Activated CD4-positive, alpha-beta T cell treated with anti-CD3 and anti-CD28 coated beads, Interleukin-2, amount 50 U/mL, for 16 hours (primary cell): ENCODE measurements at regions not wholly inside any gene's neighbourhood (a gene's known extent, or its start where the extent isn't known, plus 50 kb on each side); places are given as distances from the start of the nearest gene placed in this dataset.

Source experiments
- DNase-seq: peaks from one replicate; pipeline ENCODE4 v3.0.0-alpha.2; 2020

- no peak for DNase-seq
Observed at GRCh38 chr17:71966459-71967313, 154.1 kb upstream of the SOX9 start.

- no peak for DNase-seq
Observed at GRCh38 chr17:71969500-71969899, 151.3 kb upstream of the SOX9 start.

DNA sequence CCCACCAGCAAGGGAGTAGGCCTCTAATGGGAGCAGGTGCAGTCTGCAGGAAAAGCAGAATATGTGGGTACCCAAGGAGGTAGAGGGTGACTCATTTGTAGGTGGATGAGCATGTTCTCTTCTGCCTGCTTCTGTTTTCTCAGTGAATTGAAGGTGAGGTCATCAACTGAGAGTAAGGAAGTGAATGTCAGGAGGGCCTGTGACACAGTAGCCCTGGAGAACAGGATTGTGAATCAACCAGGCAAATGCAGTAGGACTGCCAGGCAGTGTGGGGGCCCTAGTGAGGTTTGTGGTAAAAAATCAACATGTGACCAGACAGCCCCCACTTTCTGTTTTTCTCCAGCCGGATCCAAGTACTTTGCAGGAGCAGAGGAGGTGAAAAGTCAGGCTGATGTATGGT is 150.5 kb upstream of the SOX9 start:
- DNase-seq = no peak

GRCh38 chr17:71974051-71974450 is 146.8 kb upstream of the SOX9 start:
- no peak for DNase-seq

GRCh38 chr17:71975331-71975801 is 145.5 kb upstream of the SOX9 start:
- no peak for DNase-seq

DNA sequence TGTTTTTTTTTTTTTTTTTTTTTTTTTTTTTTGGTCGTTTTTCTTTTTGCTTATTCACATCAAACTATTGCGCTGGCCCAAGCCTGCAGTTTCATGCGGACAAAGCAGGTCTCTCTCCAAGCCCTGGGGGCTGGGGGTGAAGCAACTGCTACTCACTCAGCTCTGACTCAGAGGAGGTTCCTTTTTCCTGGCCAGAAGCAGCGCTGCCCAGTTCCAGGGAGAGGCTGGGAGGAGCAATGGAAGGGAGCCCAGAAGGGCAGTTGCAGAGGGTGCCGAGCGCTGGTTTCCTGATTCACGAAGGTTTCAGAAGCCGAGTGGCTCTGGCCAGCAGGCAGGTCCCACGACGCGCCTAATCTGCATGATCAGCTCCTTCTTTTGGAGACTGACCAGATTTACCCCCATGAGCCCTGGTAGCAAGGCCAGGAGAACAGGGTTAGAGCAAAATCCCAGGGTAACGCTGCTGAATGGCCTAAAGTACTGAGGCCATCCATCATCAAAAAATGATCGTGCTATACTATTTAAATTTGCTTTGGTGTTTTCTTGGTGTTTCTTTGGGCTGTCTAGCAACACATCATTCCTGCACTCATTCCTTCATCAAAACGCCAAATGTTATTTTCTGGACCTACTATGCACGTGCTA is 144.7 kb upstream of the SOX9 start:
- DNase-seq = no peak

DNA sequence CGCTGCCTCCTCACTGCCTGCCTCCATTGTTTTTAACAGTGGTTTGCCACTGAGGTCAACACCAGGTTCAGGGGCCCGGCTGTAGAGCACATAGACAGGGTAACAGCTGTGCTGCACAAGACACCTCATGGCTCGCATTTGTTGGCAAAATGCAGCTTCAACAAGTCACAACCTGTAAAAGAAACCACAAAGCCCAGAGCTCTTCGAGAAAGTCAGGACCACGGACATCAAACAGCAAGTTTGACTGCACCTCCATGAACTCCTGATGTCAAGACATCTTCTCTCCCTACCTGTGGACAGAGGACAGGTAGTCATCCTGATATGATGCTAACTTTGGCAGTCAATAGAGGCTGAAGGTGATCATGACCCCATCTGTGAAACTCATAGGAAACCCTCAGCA is 142.4 kb upstream of the SOX9 start:
- DNase-seq = no peak

GRCh38 chr17:71980171-71980570 is 140.6 kb upstream of the SOX9 start:
- no peak for DNase-seq

- DNase-seq = no peak
Observed at GRCh38 chr17:71983828-71984227, 137.0 kb upstream of the SOX9 start.

DNA sequence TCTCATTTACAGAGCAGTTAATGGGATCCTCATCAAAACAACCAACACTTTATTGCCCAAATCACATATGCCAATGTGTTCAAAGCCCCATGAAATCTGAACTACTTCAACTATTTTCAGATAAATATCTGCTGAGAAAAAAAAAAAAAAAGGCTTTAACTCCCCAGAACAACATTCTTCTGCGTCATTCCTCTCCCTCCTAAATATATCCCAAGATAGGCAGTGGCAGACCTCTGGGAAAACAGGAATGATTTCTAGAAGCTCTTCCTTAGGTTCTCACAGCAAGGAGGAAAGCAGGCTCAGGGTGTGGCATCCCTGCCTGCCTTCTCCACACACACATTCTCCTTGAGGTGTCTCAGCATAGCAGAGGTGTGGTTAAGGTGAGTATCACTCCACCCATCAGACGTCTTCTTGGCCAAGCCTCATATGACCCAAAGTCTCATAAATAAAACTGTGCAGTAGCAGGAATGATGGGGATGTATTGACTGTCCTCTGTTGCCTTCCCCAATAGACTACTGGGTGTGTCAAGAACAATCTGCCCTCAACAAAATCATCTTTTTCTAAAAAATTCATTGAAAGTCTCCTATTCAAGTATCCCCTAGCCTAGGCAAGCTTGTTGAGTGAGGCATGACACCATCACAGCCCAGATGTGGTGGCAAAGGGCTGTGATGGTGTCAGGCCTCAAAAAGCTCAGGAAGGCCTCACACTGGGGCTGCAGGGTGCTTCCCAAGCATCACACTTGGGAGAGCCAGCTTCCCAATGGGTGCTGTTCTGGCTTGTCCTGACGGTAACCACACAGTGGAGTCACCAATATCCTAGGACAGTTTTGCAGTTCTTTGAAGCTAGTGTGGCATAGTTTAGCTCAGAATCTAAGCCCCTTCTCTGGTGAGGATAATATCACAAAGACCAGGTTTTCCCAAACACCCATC is 135.4 kb upstream of the SOX9 start:
- DNase-seq = no peak

GRCh38 chr17:71986886-71987285 is 133.9 kb upstream of the SOX9 start:
- no peak for DNase-seq

DNA sequence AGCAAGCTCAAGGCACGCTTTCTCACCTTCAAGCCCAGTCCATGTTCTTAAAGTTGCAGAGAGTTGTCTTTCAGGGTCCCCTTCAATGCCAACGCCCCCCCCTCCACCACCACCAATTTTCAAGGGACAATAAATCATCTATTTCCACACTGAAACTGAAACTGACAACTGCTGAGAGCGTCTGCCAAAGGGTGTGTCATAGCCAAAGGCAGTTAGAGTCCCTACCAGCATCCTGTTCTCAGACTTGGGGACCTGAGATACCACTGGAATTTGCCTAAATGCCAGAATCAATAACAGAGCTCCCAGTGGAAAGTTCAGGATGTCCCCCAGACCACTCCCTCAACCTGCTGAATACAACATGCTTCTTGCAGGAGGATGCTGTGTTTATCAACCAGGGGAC is 133.2 kb upstream of the SOX9 start:
- DNase-seq = no peak

DNA sequence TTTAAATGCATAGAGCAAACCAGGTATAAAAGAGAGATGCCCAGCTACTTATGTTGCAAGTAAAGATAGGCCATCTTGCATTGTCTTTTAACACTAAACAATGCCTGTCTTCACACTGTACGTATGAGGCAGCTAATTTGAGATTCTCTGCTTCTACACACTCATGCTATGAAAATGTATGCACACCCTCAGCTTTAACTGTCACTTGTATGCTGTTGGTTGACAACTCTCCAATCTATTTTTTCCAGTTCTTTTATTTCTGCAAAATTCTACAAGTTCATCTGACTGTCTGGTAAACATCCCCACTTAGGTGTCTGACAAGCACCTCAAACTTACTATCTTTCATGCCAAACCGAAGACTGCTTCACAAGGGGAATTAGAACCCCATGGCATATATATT is 131.7 kb upstream of the SOX9 start:
- DNase-seq = no peak

- DNase-seq = no peak
Observed at GRCh38 chr17:71993363-71993762, 127.5 kb upstream of the SOX9 start.

- no peak for DNase-seq
Observed at GRCh38 chr17:71995590-71995989, 125.2 kb upstream of the SOX9 start.

- no peak for DNase-seq
Observed at GRCh38 chr17:72004011-72004427, 116.8 kb upstream of the SOX9 start.

GRCh38 chr17:72004611-72005331 is 116.0 kb upstream of the SOX9 start:
- no peak for DNase-seq

DNA sequence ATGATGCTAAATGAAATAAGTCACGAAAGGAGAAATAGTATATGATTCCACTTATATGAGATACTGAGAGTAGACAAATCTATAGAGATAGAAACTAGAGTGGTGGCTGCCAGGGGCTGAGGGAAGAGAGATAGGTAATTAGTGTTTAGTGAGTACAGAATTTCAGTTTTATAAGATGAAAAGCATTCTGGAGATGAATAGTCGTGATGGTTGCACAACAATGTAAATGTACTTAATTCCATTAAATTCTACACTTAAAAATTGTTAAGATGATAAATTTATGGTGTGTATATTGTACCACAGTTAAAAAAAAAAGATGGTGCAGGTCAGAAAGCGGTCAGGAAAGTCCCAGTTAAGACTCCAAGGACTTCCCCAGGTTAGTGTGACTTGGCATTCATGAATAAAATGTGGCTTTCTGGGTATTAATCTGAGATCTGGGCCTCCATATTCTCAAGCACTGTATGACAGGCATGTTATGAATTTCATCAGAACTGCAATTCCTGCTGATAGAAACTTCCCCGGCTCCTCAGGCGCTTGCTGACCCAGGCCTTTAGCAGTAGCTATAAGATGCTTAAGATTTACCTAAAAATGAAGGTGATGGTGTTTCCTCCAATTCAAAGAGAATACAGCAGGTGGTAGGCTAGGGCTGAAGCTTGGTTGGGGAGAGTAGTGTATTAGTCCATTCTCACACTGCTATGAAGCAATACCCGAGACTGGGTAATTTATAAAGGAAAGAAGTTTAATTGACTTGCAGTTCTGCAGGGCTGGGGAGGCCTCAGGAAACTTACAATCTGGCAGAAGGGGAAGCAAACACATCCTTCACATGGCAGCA is 115.3 kb upstream of the SOX9 start:
- DNase-seq = no peak

DNA sequence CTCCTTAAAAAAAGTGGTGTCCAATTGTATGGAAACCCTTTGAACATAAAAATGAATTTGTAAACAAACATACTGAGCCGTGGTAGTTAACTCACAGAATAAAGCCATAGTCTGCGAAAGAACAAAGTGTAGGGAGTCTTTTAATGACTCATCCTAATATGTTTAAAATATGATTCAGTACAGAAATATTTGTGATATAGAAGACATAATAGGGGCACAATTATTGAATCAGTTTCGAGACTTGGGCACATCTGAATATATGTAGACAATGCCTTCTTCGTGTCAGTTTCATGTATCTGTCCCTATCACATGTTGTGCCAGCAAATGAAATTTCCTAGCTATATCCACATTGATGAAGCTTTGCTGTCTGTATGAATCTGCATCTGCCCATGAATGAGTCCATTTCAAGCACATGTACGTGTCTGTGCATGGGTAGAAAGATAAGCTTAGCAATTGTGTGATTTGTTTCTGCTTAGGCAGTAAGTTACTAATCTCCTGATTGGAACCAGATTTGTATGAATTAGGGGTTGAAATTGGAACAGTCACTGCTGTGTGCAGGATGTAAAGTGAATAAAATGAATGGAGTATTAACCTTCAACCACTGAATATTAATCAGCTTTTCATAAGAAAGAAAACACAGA is 112.5 kb upstream of the SOX9 start:
- no peak for DNase-seq

- DNase-seq = no peak
Observed at GRCh38 chr17:72011561-72011960, 109.3 kb upstream of the SOX9 start.

GRCh38 chr17:72021417-72022041 is 99.3 kb upstream of the SOX9 start:
- DNase-seq = no peak
